Keratinocyte (primary cell): ENCODE measurements at regions not wholly inside any gene's neighbourhood (a gene's known extent, or its start where the extent isn't known, plus 50 kb on each side); places are given as distances from the start of the nearest gene placed in this dataset.

Source experiments
- DNase-seq: peaks from one replicate; pipeline ENCODE4 v3.0.0-alpha.2; 2011; ENCODE audit warnings: low read depth, missing footprints, low spot score
- FAIRE-seq: peaks from 2 replicates; lab custom pipeline; 2011; peaks lifted over from hg19 to GRCh38; lab: Jason Lieb, UNC
- H2AFZ ChIP-seq: 2 replicates; pipeline ENCODE4 v1.6.0; 2012; ENCODE audit warnings: low read length, control low read depth, inconsistent platforms; ENCODE audit not compliant: control insufficient read depth
- H3K27ac ChIP-seq: 2 replicates; pipeline ENCODE4 v1.5.1; 2011; ENCODE audit warnings: low read length; ENCODE audit not compliant: control insufficient read depth, insufficient read depth
- H3K27me3 ChIP-seq: 3 replicates; pipeline ENCODE4 v1.6.0; 2011; ENCODE audit warnings: low read length; ENCODE audit not compliant: control insufficient read depth, insufficient read depth; ENCODE audit errors: extremely low read depth
- H3K36me3 ChIP-seq, 2 experiments: 2 replicates in 1 of 2; 3 replicates in 1 of 2; pipeline ENCODE4 v1.5.1; 2011; ENCODE audit warnings: low read length in 2 of 2, mild to moderate bottlenecking in 1 of 2; ENCODE audit not compliant: control insufficient read depth in 2 of 2, insufficient read depth in 2 of 2; ENCODE audit errors: extremely low read depth in 1 of 2
- H3K4me1 ChIP-seq: 3 replicates; pipeline ENCODE4 v1.5.1; 2011; ENCODE audit warnings: low read length; ENCODE audit not compliant: control insufficient read depth, insufficient read depth; ENCODE audit errors: extremely low read depth
- H3K4me2 ChIP-seq: 3 replicates; pipeline ENCODE4 v1.6.0; 2011; ENCODE audit warnings: low read depth, low read length; ENCODE audit not compliant: control insufficient read depth, insufficient read depth; ENCODE audit errors: extremely low read depth
- H3K4me3 ChIP-seq, 3 experiments: fragments of 200-600 bp in 1 of 3; sonication (generic) in 1 of 3; 2 replicates in 2 of 3; 3 replicates in 1 of 3; pipeline ENCODE4 v1.5.1; 2011 to 2016; ENCODE audit warnings: low read length in 3 of 3, mild to moderate bottlenecking in 3 of 3, control low read depth in 2 of 3, inconsistent platforms in 1 of 3, low read depth in 1 of 3, mixed read lengths in 1 of 3, mixed run types in 1 of 3, moderate library complexity in 1 of 3; ENCODE audit not compliant: control insufficient read depth in 2 of 3, insufficient read depth in 2 of 3; ENCODE audit errors: extremely low read depth in 1 of 3
- H3K79me2 ChIP-seq: 2 replicates; pipeline ENCODE4 v1.6.0; 2012; ENCODE audit warnings: low read length; ENCODE audit not compliant: control insufficient read depth, insufficient read depth
- H3K9ac ChIP-seq: 3 replicates; pipeline ENCODE4 v1.6.0; 2011; ENCODE audit warnings: low read length; ENCODE audit not compliant: control insufficient read depth, insufficient read depth; ENCODE audit errors: extremely low read depth
- H3K9me1 ChIP-seq: 3 replicates; pipeline ENCODE4 v1.6.0; 2011; ENCODE audit warnings: low read length; ENCODE audit not compliant: control insufficient read depth, insufficient read depth; ENCODE audit errors: extremely low read depth
- H3K9me3 ChIP-seq: 2 replicates; pipeline ENCODE4 v1.5.1; 2012; ENCODE audit warnings: low read depth, low read length; ENCODE audit not compliant: control insufficient read depth
- H4K20me1 ChIP-seq: 3 replicates; pipeline ENCODE4 v1.6.0; 2011; ENCODE audit warnings: low read length; ENCODE audit not compliant: control insufficient read depth, insufficient read depth; ENCODE audit errors: extremely low read depth
- CTCF ChIP-seq, 3 experiments: IDR thresholded peaks in 1 of 3; conservative IDR thresholded peaks in 1 of 3; optimal IDR thresholded peaks in 1 of 3; 2 replicates in 2 of 3; 3 replicates in 1 of 3; pipeline versions ENCODE3 to v1.5.1; 2011; ENCODE audit warnings: low read length in 3 of 3, mild to moderate bottlenecking in 3 of 3, moderate library complexity in 2 of 3, control low read depth in 1 of 3, inconsistent platforms in 1 of 3; ENCODE audit not compliant: insufficient read depth in 2 of 3; ENCODE audit errors: extremely low read depth in 1 of 3
- EZH2 ChIP-seq: IDR thresholded peaks from one replicate; pipeline ENCODE4 v1.6.1; 2012; ENCODE audit warnings: inconsistent platforms, mild to moderate bottlenecking, low read length, moderate library complexity
- dilution Hi-C: fragments of 300-500 bp; cut with MboI; formaldehyde crosslinking; loops from one replicate; pipeline ENCODE4 v1.7.0; 2020; ENCODE audit warnings: low sequenced_read_pairs; ENCODE audit not compliant: extremely low pct_ligation_motif_present

GRCh38 chr6:145228962-145229582, 506.2 kb downstream of the EPM2A start:
- Histone ChIP-seq H3K4me3 (no peak overlapping the region), H3K4me2 (no peak overlapping the region), H3K27ac (no peak overlapping the region), H2AFZ (no peak overlapping the region), H3K36me3 (no peaks in the 10 kb centered on the region), H3K4me1 (no peaks in the 10 kb centered on the region), H3K9me3 (no peaks in the 10 kb centered on the region), H3K9me1 (no peaks in the 10 kb centered on the region), H3K27me3 (no peaks in the 10 kb centered on the region), H3K9ac (no peak overlapping the region), H3K79me2 (no peaks in the 10 kb centered on the region), H4K20me1 (no peaks in the 10 kb centered on the region)
- TF ChIP-seq CTCF (optimal IDR thresholded peaks at IDR 0.05 in 1 of 3, IDR thresholded peaks at IDR 0.05 in 1 of 3, conservative IDR thresholded peaks at IDR 0.05 in 1 of 3; ENCODE audit: extremely low read depth in 1 of 3, insufficient read depth in 2 of 3, low read length in 3 of 3) (no peak), EZH2 (no peak)
- FAIRE-seq (no peak), DNase-seq (no peak)
- dilution Hi-C loops: no loop called here

GRCh38 chr6:145233955-145234354, 501.4 kb downstream of the EPM2A start:
- H3K4me2 ChIP-seq: no peak overlapping the region
- H4K20me1 ChIP-seq: no peaks in the 10 kb centered on the region
- TF ChIP-seq EZH2: no peak
- no peak for TF ChIP-seq CTCF (optimal IDR thresholded peaks at IDR 0.05 in 1 of 3, IDR thresholded peaks at IDR 0.05 in 1 of 3, conservative IDR thresholded peaks at IDR 0.05 in 1 of 3; ENCODE audit: extremely low read depth in 1 of 3, insufficient read depth in 2 of 3, low read length in 3 of 3)
- no peaks in the 10 kb centered on the region for H3K9me3 ChIP-seq
- H3K4me3 ChIP-seq: no peak overlapping the region
- H3K27me3 ChIP-seq: peaks cover 3% of the 10 kb centered on the region
- no peak overlapping the region for H3K9ac ChIP-seq
- no peaks in the 10 kb centered on the region for H3K4me1 ChIP-seq
- no peak overlapping the region for H2AFZ ChIP-seq
- H3K79me2 ChIP-seq: no peaks in the 10 kb centered on the region
- no peak for FAIRE-seq
- DNase-seq: no peak
- H3K27ac ChIP-seq: no peak overlapping the region
- H3K9me1 ChIP-seq: no peaks in the 10 kb centered on the region
- H3K36me3 ChIP-seq: no peaks in the 10 kb centered on the region
- dilution Hi-C loops: no loop called here
